Vagina (tissue), 2 donors: ENCODE measurements at regions not wholly inside any gene's neighbourhood (a gene's known extent, or its start where the extent isn't known, plus 50 kb on each side); places are given as distances from the start of the nearest gene placed in this dataset.

Experiments
- DNase-seq, 2 donors: peaks; one replicate each; pipeline ENCODE4 v3.0.0-alpha.2; 2017; ENCODE audit errors: extremely low spot score in 2 of 2
- H3K27ac ChIP-seq: fragments of 200-600 bp; sonication (generic); one replicate; pipeline ENCODE4 v1.5.1; 2019
- H3K27me3 ChIP-seq: fragments of 200-600 bp; sonication (generic); one replicate; pipeline ENCODE4 v1.5.1; 2019
- H3K36me3 ChIP-seq, 2 donors: fragments of 200-600 bp; sonication (generic); one replicate each; pipeline ENCODE4 v1.5.1; 2017 to 2019
- H3K4me1 ChIP-seq: fragments of 200-600 bp; sonication (generic); one replicate; pipeline ENCODE4 v1.5.1; 2019
- H3K4me3 ChIP-seq, 2 donors: fragments of 200-600 bp; sonication (generic); 1 replicate in 1 of 2; 2 replicates in 1 of 2; pipeline ENCODE4 v1.5.1; 2016 to 2019
- H3K9me3 ChIP-seq: fragments of 200-600 bp; sonication (generic); one replicate; pipeline ENCODE4 v1.5.1; 2019
- POLR2A ChIP-seq, 2 donors: fragments of 450-650 bp; IDR thresholded peaks; one replicate each; pipeline ENCODE4 v1.6.1; 2017; ENCODE audit warnings: antibody characterized with exemption in 2 of 2, mild to moderate bottlenecking in 2 of 2, moderate library complexity in 2 of 2
- POLR2AphosphoS5 ChIP-seq, 2 donors: sonication (generic); formaldehyde crosslinking; IDR thresholded peaks; one replicate each; pipeline ENCODE4 v1.9.0; 2017; ENCODE audit warnings: antibody characterized with exemption in 2 of 2, mild to moderate bottlenecking in 2 of 2, low read depth in 1 of 2; ENCODE audit not compliant: insufficient read depth in 1 of 2
- intact Hi-C: fragments of 100-400 bp; cut with DNase I; formaldehyde crosslinking; loops from one replicate; pipeline ENCODE4 v1.15.1; 2023
- TF ChIP-seq, protein P1 (sequence below), 3 experiments: fragments of 450-650 bp in 2 of 3; fragments of 200-600 bp in 1 of 3; sonication (generic) in 1 of 3; IDR thresholded peaks; one replicate each; pipeline ENCODE4 v1.5.1; 2017 to 2019; ENCODE audit warnings: antibody characterized with exemption in 3 of 3, mild to moderate bottlenecking in 2 of 3, moderate library complexity in 2 of 3

DNA sequence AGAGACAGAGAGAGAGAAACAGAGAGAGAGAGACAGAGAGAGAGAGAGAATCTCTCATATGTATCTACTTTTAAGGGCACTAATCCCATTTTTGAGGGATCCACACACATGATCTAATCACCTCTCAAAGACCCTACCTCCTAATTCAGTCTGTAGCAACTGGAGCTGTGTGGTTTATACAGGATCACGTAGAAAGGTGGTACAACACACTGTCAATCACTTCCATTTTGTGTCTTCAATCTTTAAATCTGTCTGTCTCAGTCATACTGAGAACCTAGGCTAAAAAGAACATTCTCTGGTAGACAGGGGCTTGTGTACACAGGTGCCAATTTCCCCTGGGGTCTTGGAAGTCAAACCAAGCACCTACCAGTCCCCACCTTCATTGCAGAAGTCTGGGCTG, 229.9 kb downstream of the TGFB2 start:
- no peak overlapping the region for H3K4me3 ChIP-seq
- H3K4me1 ChIP-seq: no peaks in the 10 kb centered on the region
- H3K27me3 ChIP-seq: no peaks in the 10 kb centered on the region
- intact Hi-C loops: no loop called here
- no peaks in the 10 kb centered on the region for H3K36me3 ChIP-seq
- H3K27ac ChIP-seq: no peak overlapping the region
- H3K9me3 ChIP-seq: no peaks in the 10 kb centered on the region
- DNase-seq: no peak
- TF ChIP-seq POLR2A (IDR thresholded peaks at IDR 0.05) (no peak), POLR2AphosphoS5 (IDR thresholded peaks at IDR 0.05; ENCODE audit: insufficient read depth in 1 of 2, low read depth in 1 of 2) (no peak)
- TF ChIP-seq, protein P1, sequence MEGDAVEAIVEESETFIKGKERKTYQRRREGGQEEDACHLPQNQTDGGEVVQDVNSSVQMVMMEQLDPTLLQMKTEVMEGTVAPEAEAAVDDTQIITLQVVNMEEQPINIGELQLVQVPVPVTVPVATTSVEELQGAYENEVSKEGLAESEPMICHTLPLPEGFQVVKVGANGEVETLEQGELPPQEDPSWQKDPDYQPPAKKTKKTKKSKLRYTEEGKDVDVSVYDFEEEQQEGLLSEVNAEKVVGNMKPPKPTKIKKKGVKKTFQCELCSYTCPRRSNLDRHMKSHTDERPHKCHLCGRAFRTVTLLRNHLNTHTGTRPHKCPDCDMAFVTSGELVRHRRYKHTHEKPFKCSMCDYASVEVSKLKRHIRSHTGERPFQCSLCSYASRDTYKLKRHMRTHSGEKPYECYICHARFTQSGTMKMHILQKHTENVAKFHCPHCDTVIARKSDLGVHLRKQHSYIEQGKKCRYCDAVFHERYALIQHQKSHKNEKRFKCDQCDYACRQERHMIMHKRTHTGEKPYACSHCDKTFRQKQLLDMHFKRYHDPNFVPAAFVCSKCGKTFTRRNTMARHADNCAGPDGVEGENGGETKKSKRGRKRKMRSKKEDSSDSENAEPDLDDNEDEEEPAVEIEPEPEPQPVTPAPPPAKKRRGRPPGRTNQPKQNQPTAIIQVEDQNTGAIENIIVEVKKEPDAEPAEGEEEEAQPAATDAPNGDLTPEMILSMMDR (IDR thresholded peaks at IDR 0.05): no peak

DNA sequence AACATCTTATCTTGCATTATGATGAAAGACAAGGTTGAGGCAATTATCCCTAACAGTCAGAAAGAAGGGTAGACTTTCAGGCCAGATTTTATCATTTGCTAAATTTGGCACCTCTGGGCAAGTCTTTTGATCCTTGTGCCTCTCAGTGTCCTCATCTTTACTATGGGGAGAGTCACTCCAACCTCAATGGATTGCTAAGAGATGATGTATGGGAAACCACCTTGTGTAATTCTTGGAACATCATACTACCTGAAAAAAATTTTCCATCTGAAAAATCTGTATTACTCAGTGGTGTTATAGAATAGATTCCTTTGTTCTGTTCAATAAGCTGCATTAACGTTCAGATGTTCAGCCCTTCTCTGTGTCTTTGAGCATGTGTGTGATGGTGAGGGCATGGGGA, 230.7 kb downstream of the TGFB2 start:
- DNase-seq: no peak
- Histone ChIP-seq H3K9me3 (no peaks in the 10 kb centered on the region), H3K36me3 (no peaks in the 10 kb centered on the region), H3K27ac (no peak overlapping the region), H3K4me1 (no peaks in the 10 kb centered on the region), H3K27me3 (no peaks in the 10 kb centered on the region), H3K4me3 (no peak overlapping the region)
- TF ChIP-seq, protein P1 (IDR thresholded peaks at IDR 0.05): no peak
- no peak for TF ChIP-seq POLR2AphosphoS5 (IDR thresholded peaks at IDR 0.05; ENCODE audit: insufficient read depth in 1 of 2, low read depth in 1 of 2)
- TF ChIP-seq POLR2A (IDR thresholded peaks at IDR 0.05): no peak
- intact Hi-C loops: no loop called here

DNA sequence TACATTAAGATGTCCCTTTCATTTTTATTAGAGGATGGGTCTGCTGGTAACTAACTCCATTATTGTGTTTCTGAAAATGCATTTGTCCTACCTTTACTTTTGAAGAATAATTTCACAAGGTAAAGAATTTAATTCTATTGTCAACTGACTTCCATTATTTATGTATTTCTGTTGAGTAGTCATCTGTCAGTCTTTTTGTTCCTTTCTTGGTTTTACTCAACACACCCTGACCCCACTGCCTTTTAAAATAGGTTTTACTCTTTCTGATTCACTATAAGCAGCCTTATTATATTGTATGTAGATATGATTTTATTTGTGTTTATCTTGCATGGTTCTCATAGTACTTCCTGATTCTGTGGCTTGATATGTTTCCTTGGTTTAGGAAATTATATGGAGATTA, 237.5 kb downstream of the TGFB2 start:
- H3K4me3 ChIP-seq: no peak overlapping the region
- H3K36me3 ChIP-seq: no peaks in the 10 kb centered on the region
- intact Hi-C loops: no loop called here
- no peak for DNase-seq
- no peaks in the 10 kb centered on the region for H3K4me1 ChIP-seq
- no peak overlapping the region for H3K27ac ChIP-seq
- no peak for TF ChIP-seq POLR2AphosphoS5 (IDR thresholded peaks at IDR 0.05; ENCODE audit: insufficient read depth in 1 of 2, low read depth in 1 of 2)
- TF ChIP-seq POLR2A (IDR thresholded peaks at IDR 0.05): no peak
- TF ChIP-seq, protein P1 (IDR thresholded peaks at IDR 0.05): no peak
- H3K27me3 ChIP-seq: no peaks in the 10 kb centered on the region
- no peaks in the 10 kb centered on the region for H3K9me3 ChIP-seq

DNA sequence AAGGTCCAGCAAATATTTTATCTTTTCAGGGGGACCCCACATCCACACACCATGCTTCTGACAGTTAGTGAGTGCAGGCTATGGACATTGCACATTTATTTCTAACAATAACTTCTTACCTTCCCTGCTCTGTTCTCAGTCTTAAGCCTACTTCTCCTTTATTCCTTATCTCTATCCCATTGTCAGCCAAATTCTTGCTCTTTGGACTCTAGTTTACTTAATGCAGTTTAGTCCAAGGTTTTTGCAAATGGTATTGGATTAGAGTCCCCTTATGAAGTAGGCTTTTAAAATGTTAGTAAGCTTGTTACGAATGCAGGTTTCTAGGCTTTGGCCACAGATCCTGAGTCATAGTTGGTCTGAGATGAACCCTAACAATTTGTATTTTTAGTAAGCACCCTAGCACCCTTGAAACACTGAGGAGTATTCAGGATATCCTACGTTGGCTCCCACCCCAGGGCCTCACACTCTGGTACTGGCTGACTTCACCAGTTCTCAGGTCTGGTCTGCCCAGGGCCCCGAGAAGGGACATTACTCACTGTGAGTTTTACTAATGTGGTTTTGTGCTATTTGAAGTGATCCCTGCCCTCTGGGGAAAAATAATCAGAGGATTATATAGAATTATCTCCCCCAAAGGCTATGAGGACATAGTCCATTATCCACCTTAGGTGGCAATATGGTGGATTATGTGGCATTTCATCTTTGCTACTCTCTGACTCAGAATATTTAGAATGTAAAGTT, 239.5 kb downstream of the TGFB2 start:
- no peak overlapping the region for H3K27ac ChIP-seq
- H3K36me3 ChIP-seq: no peaks in the 10 kb centered on the region
- DNase-seq: no peak
- H3K9me3 ChIP-seq: no peaks in the 10 kb centered on the region
- intact Hi-C loops: no loop called here
- TF ChIP-seq, protein P1 (IDR thresholded peaks at IDR 0.05): no peak
- TF ChIP-seq POLR2A (IDR thresholded peaks at IDR 0.05) (no peak), POLR2AphosphoS5 (IDR thresholded peaks at IDR 0.05; ENCODE audit: insufficient read depth in 1 of 2, low read depth in 1 of 2) (no peak)
- H3K4me3 ChIP-seq: no peak overlapping the region
- no peaks in the 10 kb centered on the region for H3K4me1 ChIP-seq
- no peaks in the 10 kb centered on the region for H3K27me3 ChIP-seq

DNA sequence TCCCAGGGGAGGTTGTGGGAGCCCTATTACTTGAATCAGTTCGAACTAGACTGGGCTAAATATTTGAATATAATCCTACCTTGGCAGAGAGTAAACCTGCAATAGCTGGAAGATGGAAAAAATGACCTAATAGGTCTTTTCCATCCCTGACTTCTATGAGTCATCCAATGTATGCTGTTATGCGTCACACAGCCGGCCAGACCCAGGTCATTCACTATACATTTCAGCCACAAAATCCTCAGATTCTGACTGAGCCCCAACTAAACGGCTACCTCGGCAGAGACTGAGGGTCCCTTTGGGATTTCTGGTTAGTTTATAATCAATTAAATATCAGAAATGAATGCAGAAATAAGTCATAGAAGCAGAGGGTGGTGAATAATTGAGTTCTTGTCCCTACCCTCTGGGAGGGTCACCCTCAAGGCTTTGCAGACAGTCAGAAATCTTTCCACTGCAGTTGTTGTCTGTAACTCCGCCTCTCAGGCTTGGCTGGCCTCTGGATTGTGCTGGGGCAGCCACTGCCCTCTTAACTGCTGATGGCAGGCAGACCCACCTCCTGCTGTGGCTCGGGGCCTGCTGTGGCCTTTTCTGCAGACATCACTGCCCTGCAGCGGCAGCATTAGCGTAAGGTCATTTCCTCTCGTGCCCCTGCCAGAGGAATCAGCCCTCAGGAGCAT, 240.5 kb downstream of the TGFB2 start:
- H3K4me3 ChIP-seq: no peak overlapping the region
- H3K9me3 ChIP-seq: no peaks in the 10 kb centered on the region
- intact Hi-C loops: no loop called here
- no peak overlapping the region for H3K27ac ChIP-seq
- H3K27me3 ChIP-seq: no peaks in the 10 kb centered on the region
- no peak for DNase-seq
- TF ChIP-seq POLR2AphosphoS5 (IDR thresholded peaks at IDR 0.05; ENCODE audit: insufficient read depth in 1 of 2, low read depth in 1 of 2): no peak
- TF ChIP-seq, protein P1 (IDR thresholded peaks at IDR 0.05): no peak
- no peak for TF ChIP-seq POLR2A (IDR thresholded peaks at IDR 0.05)
- H3K4me1 ChIP-seq: no peaks in the 10 kb centered on the region
- H3K36me3 ChIP-seq: no peaks in the 10 kb centered on the region
